ENCODE measurements at regions not wholly inside any gene's neighbourhood (a gene's known extent, or its start where the extent isn't known, plus 50 kb on each side); places are given as distances from the start of the nearest gene placed in this dataset.

DNA sequence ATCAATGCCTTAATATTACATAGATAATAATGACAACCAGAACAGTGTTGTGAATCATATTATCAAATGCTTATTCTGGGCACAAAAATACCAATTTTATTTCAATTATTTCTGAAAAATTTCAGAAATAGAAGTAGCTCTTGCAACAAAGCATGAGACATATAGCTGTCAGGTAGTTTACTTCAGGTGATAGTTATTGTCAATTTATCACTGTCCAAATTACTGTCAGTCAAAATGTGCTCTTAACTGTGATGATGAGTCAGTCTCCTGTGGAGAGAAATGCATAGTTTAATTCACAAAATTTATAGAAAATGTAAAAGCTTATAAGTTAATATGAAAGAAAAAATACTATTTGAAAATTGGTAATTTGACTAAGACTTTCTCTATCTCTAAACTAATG is 1078.4 kb upstream of the GBE1 start:
- TF ChIP-seq, protein P1, sequence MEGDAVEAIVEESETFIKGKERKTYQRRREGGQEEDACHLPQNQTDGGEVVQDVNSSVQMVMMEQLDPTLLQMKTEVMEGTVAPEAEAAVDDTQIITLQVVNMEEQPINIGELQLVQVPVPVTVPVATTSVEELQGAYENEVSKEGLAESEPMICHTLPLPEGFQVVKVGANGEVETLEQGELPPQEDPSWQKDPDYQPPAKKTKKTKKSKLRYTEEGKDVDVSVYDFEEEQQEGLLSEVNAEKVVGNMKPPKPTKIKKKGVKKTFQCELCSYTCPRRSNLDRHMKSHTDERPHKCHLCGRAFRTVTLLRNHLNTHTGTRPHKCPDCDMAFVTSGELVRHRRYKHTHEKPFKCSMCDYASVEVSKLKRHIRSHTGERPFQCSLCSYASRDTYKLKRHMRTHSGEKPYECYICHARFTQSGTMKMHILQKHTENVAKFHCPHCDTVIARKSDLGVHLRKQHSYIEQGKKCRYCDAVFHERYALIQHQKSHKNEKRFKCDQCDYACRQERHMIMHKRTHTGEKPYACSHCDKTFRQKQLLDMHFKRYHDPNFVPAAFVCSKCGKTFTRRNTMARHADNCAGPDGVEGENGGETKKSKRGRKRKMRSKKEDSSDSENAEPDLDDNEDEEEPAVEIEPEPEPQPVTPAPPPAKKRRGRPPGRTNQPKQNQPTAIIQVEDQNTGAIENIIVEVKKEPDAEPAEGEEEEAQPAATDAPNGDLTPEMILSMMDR (IDR thresholded peaks at IDR 0.05) = no peak
- TF ChIP-seq POLR2A (IDR thresholded peaks at IDR 0.05) = no peak

Data from heart left ventricle (tissue), 13 donors.